ENCODE measurements at regions not wholly inside any gene's neighbourhood (a gene's known extent, or its start where the extent isn't known, plus 50 kb on each side); places are given as distances from the start of the nearest gene placed in this dataset.
A peak's percentile ranks its signal among the peaks of the same experiment; 100 is the strongest.

DNA sequence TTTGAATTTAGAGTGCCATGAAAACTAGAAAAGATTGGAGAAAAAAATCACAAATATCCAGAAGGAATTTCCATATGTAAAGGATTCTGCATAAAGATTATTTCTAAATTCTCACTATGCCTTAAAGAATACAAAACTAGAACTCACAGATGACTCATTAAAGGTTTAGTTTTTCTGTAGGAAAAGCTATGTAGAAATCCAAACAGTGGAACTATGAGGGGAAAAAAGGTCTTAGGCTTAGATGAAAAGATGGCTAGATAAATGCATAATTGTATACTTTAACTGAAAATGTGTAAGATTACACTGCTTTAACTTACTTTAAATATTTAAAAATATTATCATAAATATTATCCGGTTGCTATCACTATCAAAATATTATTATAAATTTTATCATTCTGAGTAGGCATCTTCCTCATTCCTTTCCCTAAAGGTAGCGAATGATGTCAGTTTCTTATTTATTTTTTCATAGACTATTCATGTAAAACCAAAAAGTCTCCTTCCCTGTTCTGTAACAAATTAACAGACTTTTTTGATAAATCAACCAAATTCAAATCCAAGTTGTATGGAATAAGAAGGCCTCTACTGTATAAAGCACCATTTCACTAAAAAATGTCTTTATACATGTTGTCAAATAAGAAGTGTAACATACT is 69.1 kb upstream of the COMTD1 start:
- H3K36me3 Mint-ChIP-seq (ENCODE audit: low read depth), result no peaks in the 10 kb centered on the region

GRCh38 chr10:75304313-75304712 is 68.6 kb upstream of the COMTD1 start:
- H3K27ac Mint-ChIP-seq, result no peak overlapping the region
- peaks cover 3% of the 10 kb centered on the region for H3K4me1 Mint-ChIP-seq
- no peak for ATAC-seq
- H3K4me3 Mint-ChIP-seq, result no peak overlapping the region
- DNase-seq, result no peak
- peaks cover 5% of the 10 kb centered on the region for H3K9me3 Mint-ChIP-seq
- no peaks in the 10 kb centered on the region for H3K36me3 Mint-ChIP-seq (ENCODE audit: low read depth)
- peaks cover 2% of the 10 kb centered on the region for H3K27me3 Mint-ChIP-seq

More for the DNA sequence above, 69.1 kb upstream of the COMTD1 start:
- H3K9me3 Mint-ChIP-seq, result peaks cover 5% of the 10 kb centered on the region
- no peak overlapping the region for H3K4me3 Mint-ChIP-seq
- no peak for DNase-seq
- peaks cover 3% of the 10 kb centered on the region for H3K4me1 Mint-ChIP-seq
- peaks cover 4% of the 10 kb centered on the region for H3K27me3 Mint-ChIP-seq
- no peak for ATAC-seq
- H3K27ac Mint-ChIP-seq, result no peak overlapping the region

DNA sequence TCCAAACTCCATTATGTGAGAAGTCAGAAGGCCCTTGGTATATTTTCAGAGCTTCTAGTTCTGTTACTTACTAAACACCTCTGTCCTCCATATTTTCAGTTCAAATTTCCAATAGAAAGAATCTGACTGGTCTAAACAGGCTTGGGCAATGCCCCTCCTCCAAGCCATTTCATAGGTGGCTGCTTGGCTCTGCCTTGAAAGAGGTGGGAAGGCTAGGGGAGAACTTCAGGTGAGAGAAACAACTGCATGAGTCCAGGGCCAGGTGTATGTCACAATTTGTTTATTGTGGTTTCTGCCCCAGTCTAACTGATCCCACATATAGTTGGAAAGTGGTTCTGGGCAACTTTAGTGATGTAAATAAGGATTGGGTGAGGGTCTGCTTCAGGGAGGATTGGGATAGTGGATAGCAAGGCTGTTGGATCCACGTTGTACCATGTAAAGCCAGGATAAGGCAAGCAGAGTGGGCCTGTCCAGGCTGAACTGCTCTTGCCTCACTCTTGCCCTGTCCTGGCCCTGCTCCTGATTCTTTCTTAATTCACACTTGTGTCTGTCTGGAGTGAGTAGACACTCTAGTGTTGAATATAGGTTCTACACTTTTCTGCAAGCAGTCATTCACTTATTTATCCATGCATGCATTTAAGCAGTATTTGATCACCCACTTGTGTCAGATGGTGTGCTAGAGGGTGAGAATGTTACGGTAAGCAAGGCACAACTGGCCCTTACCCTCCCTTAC is 67.5 kb upstream of the COMTD1 start:
- ATAC-seq, result no peak
- Mint-ChIP-seq H3K36me3 (ENCODE audit: low read depth) (no peaks in the 10 kb centered on the region), H3K4me3 (no peak overlapping the region), H3K27ac (no peak overlapping the region), H3K9me3 (peaks cover 5% of the 10 kb centered on the region), H3K27me3 (peaks cover 2% of the 10 kb centered on the region), H3K4me1 (peaks cover 3% of the 10 kb centered on the region)
- DNase-seq, result no peak

DNA sequence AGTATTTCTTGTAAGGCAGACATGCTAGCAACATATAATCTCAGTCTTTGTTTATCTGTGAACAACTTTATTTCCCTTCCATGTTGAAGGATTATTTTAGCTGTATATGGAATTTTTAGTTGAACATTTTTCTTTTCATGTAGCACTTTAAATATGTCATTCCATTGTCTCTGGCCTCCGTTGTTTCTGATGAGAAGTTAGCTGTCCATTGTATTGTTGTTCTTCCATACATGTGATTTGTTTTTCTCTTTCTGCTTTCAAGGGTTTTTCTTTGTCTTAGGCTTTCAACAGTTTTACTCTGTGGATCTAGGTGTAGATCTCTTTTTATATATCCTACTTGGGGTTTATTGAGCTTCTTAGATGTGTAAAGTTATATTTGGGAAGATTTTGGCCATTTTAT is 66.3 kb upstream of the COMTD1 start:
- Mint-ChIP-seq H3K27me3 (peaks cover 2% of the 10 kb centered on the region), H3K9me3 (peaks cover 5% of the 10 kb centered on the region), H3K4me1 (peaks cover under 1% of the 10 kb centered on the region), H3K36me3 (ENCODE audit: low read depth) (no peaks in the 10 kb centered on the region), H3K4me3 (no peak overlapping the region), H3K27ac (no peak overlapping the region)
- ATAC-seq (no peak), DNase-seq (no peak)

GRCh38 chr10:75297021-75297599 is 61.4 kb upstream of the COMTD1 start:
- no peak overlapping the region for H3K4me3 Mint-ChIP-seq
- no peaks in the 10 kb centered on the region for H3K36me3 Mint-ChIP-seq (ENCODE audit: low read depth)
- DNase-seq (no peak), ATAC-seq (no peak)
- peaks cover 2% of the 10 kb centered on the region for H3K9me3 Mint-ChIP-seq
- H3K27me3 Mint-ChIP-seq, result peaks cover 12% of the 10 kb centered on the region
- no peak overlapping the region for H3K27ac Mint-ChIP-seq
- H3K4me1 Mint-ChIP-seq, result peaks cover 5% of the 10 kb centered on the region

- Mint-ChIP-seq H3K4me1 (peaks cover 5% of the 10 kb centered on the region), H3K27me3 (peaks cover 14% of the 10 kb centered on the region), H3K4me3 (no peak overlapping the region), H3K36me3 (ENCODE audit: low read depth) (no peaks in the 10 kb centered on the region), H3K9me3 (no peaks in the 10 kb centered on the region), H3K27ac (no peak overlapping the region)
- DNase-seq (no peak), ATAC-seq (no peak)
Observed at GRCh38 chr10:75295868-75296441, 60.2 kb upstream of the COMTD1 start.

DNA sequence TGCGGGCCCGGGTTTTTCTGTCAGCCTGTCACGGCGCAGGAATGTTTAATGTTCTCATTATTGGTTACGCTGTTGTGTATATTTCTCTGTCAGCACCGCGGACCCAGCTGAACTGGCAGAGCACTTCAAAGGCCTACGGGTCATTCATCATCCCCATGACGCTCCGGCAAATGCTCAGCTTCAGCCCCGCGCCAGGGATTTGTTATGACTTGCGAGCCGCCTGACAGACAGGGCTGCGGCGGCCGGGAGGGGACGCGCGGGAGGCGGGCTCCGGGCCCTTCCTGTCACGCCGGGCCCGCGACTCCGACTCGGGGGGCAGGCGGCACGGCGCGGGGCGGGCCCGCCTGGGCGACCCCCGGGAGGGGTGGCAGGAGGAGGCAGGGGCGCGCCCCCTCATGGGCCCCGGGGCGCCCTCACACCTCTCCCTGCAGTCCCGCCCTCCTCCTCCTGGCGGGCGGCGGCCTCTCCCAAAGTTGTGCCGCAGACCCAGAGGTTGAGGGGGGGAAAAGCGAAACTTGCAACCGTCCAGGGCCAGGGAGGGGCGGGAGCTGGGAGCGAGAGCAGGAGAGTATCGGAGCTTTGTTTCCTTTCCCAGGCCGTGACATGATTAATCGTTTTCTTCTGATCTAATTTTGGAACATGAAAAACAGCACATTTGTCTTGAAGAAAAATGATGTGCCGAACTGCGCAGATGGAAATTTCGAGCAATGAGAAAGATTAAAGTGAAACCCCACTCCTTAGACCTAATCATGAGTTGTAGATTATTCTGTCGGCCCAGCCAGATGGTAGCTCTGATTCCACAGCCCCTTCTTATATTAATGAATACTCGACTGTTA is 59.3 kb upstream of the COMTD1 start:
- Mint-ChIP-seq H3K36me3 (ENCODE audit: low read depth) (no peaks in the 10 kb centered on the region), H3K27ac (no peak overlapping the region), H3K4me3 (no peak overlapping the region), H3K27me3 (peaks cover 14% of the 10 kb centered on the region), H3K9me3 (no peaks in the 10 kb centered on the region), H3K4me1 (peaks cover 5% of the 10 kb centered on the region)
- DNase-seq, result peak; percentile 73
- peak; percentile 96 for ATAC-seq

- Mint-ChIP-seq H3K4me1 (peaks cover 5% of the 10 kb centered on the region), H3K27ac (no peak overlapping the region), H3K36me3 (ENCODE audit: low read depth) (no peaks in the 10 kb centered on the region), H3K27me3 (peaks cover 17% of the 10 kb centered on the region), H3K4me3 (no peak overlapping the region), H3K9me3 (no peaks in the 10 kb centered on the region)
- DNase-seq, result no peak
- peak; percentile 3 for ATAC-seq
Observed at GRCh38 chr10:75294518-75294865, 58.7 kb upstream of the COMTD1 start.

DNA sequence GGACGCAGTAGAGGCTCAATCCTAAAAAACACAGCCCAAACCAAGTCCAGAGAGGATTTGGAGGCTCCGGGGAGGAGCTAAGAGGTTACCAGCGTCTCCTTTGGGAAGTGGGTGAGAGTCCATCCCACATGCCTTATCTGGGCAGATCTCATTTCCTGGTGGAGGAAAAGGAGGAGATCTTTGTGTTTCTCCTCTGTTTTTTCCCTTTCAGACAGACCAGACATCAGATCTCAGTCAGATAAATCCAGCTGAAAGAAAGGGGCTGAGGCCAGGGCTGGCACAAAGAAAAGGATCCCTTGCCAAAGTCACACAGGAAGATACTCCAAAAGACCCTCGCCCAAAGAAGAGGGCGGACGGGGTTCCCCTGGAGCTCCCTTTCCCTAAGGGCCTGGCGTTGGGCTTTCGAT is 58.3 kb upstream of the COMTD1 start:
- Mint-ChIP-seq H3K9me3 (no peaks in the 10 kb centered on the region), H3K27me3 (peaks cover 17% of the 10 kb centered on the region), H3K4me3 (no peak overlapping the region), H3K4me1 (peaks cover 5% of the 10 kb centered on the region), H3K36me3 (ENCODE audit: low read depth) (no peaks in the 10 kb centered on the region), H3K27ac (no peak overlapping the region)
- no peak for ATAC-seq
- DNase-seq, result no peak

DNA sequence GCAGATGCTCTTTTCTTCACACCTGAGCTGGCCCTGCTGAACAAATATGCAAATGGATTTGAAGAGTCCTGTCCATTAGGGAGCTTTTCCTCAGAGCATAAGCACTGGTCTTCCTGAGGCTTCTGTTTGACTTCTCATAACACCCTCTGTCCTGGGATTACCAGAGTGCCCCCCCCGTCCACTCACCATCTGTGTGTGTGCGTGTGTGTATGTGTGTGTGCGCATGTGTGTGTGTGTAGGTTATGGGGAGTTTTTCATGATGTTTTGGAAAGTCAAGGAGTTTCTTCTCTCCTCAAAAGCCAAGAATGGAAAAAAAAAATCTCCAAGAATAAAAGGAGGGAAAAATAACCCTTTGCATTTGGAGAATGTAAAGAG is 57.7 kb upstream of the COMTD1 start:
- no peak overlapping the region for H3K4me3 Mint-ChIP-seq

DNA sequence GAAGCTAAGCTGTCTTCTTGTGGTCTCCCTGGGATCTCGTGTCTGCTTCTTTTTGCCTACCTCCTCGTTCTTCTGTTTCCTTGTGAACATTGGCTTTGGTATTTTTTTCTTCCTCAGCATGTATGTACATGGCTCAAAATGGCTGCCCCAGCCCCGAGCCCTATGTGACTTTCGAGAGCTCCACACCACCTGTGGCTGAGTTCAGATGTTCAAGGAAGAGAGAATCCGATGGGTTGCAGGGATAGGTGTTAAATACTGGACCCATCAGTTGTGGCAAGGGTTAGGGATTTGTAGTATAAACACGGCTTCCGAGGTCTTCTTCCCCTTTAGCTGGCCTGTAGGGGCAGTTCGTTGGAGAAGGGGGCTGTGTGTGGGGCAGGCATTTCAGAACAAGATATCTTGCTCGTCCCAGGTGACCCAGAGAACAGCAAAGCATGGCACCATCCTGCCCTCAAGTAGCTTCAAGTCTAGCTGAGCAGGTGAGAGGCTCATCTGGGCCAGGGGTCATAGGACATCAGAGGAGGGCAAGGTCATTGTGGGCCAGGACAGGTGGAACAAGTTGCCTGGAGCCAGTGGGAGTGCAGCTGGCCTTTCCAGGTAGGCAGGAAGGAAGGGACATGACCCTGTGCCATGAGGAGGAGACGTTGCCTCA is 57.2 kb upstream of the COMTD1 start:
- no peak overlapping the region for H3K4me3 Mint-ChIP-seq
- no peaks in the 10 kb centered on the region for H3K36me3 Mint-ChIP-seq (ENCODE audit: low read depth)
- H3K9me3 Mint-ChIP-seq, result no peaks in the 10 kb centered on the region
- DNase-seq (no peak), ATAC-seq (no peak)
- H3K27me3 Mint-ChIP-seq, result peaks cover 17% of the 10 kb centered on the region
- H3K4me1 Mint-ChIP-seq, result peaks cover 5% of the 10 kb centered on the region
- H3K27ac Mint-ChIP-seq, result no peak overlapping the region

More for the DNA sequence above, 57.7 kb upstream of the COMTD1 start:
- ATAC-seq (no peak), DNase-seq (no peak)
- Mint-ChIP-seq H3K27me3 (peaks cover 17% of the 10 kb centered on the region), H3K9me3 (no peaks in the 10 kb centered on the region), H3K36me3 (ENCODE audit: low read depth) (no peaks in the 10 kb centered on the region), H3K27ac (no peak overlapping the region), H3K4me1 (peaks cover 5% of the 10 kb centered on the region)

DNA sequence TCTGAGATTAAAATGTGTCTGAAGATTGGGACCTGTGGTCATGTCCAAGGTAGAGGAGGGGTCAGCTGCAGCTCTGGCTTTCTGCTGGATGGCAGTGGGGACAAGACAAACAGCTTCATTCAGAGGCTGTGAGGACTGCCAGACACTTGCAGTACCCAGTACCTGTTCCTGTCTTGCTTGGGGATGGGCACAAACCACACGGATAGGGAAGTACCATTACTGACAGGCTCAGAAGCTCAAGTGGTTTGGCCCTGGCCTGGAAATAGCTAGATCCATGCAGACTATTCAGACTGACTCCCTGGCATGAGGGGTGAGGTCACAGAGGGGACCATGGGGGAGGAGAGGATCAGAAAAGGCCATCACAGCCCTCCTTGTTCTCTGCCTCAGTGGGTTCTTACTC is 56.0 kb upstream of the COMTD1 start:
- ATAC-seq, result no peak
- DNase-seq, result no peak
- H3K4me3 Mint-ChIP-seq, result no peak overlapping the region
- peaks cover 5% of the 10 kb centered on the region for H3K4me1 Mint-ChIP-seq
- H3K9me3 Mint-ChIP-seq, result no peaks in the 10 kb centered on the region
- peaks cover 22% of the 10 kb centered on the region for H3K27me3 Mint-ChIP-seq
- no peak overlapping the region for H3K27ac Mint-ChIP-seq
- no peaks in the 10 kb centered on the region for H3K36me3 Mint-ChIP-seq (ENCODE audit: low read depth)

DNA sequence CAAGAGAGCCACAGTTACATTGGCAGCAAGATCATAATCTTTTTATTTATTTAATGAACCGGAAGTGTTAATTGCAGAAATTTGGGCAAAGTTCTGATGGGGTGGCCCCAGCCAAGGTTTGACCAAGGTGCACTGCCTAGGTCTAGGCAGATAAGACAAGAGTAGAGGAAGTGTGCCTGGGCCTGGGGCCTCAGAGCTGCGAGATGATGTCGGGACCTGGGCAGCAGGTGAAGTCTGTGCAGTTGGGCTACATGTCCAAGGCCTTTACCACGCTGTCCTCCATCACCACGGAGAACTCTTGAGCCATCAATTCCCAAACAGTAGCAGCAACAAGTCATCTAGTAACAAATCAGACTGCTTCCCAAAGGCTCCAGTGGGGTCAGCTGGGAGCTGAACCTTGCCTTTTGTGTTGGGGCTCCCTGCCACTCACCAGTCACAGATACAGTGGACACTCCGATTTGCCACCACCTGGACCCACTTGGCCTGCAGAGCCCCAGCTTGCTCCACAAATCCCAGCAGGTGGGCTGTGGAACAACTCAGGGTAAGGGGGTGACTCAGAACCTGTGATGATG is 52.5 kb upstream of the COMTD1 start:
- Mint-ChIP-seq H3K27ac (no peak overlapping the region), H3K27me3 (peaks cover 28% of the 10 kb centered on the region), H3K4me3 (no peak overlapping the region), H3K4me1 (no peaks in the 10 kb centered on the region), H3K36me3 (ENCODE audit: low read depth) (no peaks in the 10 kb centered on the region), H3K9me3 (no peaks in the 10 kb centered on the region)
- ATAC-seq (no peak), DNase-seq (no peak)

DNA sequence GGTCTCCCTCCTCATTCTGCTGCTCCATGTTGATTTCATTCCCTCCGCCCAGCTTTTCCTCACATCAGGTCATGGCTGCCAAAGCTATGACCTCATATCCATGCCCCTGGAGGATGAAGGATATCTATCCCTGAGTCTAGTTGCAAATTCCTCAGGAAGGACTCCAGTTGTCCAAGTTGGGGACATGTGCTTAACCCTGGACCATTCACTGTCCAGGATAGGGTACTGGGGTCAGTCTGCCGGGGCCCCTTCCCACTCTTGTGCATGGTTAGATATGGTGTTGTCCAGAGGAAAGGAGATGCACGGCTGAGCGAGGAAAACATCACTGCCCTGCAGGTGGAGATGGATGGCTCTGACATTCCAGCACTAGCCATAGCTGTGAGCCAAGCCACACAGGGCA is 51.9 kb upstream of the COMTD1 start:
- ATAC-seq, result no peak
- Mint-ChIP-seq H3K9me3 (no peaks in the 10 kb centered on the region), H3K4me3 (no peak overlapping the region), H3K4me1 (no peaks in the 10 kb centered on the region), H3K27me3 (peaks cover 24% of the 10 kb centered on the region), H3K27ac (no peak overlapping the region), H3K36me3 (ENCODE audit: low read depth) (no peaks in the 10 kb centered on the region)
- DNase-seq, result no peak
